GM12873 (cell line): ENCODE measurements at regions not wholly inside any gene's neighbourhood (a gene's known extent, or its start where the extent isn't known, plus 50 kb on each side); places are given as distances from the start of the nearest gene placed in this dataset.

ENCODE experiments used
- TF ChIP-seq, protein P1 (sequence below): IDR thresholded peaks from 2 replicates; pipeline ENCODE4 v1.5.1; 2012; ENCODE audit warnings: low read depth, mild to moderate bottlenecking, moderate library complexity, low read length, control low read depth; ENCODE audit not compliant: insufficient read depth; ENCODE audit errors: missing control alignments

DNA sequence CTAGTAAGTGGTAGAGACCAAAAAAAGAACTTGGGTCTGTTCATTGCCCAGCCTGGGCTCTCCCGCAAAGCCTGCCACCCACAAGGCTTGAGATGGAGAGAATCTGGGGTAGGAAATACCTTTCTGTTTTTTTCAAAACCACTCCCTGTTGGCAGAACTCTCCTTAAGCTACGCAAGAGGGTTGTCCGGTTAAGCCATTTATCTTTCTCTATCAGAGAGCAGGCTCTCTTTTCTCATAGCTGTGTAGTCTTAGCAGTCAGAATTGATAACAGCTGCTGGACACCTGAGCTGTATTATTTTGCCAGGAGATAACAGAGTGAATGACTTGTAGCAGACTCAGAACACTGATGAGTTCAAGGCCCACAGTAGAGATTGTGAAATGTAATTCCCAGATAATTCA is 1088.1 kb downstream of the TSN start:
- TF ChIP-seq, protein P1, sequence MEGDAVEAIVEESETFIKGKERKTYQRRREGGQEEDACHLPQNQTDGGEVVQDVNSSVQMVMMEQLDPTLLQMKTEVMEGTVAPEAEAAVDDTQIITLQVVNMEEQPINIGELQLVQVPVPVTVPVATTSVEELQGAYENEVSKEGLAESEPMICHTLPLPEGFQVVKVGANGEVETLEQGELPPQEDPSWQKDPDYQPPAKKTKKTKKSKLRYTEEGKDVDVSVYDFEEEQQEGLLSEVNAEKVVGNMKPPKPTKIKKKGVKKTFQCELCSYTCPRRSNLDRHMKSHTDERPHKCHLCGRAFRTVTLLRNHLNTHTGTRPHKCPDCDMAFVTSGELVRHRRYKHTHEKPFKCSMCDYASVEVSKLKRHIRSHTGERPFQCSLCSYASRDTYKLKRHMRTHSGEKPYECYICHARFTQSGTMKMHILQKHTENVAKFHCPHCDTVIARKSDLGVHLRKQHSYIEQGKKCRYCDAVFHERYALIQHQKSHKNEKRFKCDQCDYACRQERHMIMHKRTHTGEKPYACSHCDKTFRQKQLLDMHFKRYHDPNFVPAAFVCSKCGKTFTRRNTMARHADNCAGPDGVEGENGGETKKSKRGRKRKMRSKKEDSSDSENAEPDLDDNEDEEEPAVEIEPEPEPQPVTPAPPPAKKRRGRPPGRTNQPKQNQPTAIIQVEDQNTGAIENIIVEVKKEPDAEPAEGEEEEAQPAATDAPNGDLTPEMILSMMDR, result no peak

- TF ChIP-seq, protein P1, result no peak
These were observed 1095.7 kb downstream of the TSN start for GRCh38 chr2:122851161-122851560.

DNA sequence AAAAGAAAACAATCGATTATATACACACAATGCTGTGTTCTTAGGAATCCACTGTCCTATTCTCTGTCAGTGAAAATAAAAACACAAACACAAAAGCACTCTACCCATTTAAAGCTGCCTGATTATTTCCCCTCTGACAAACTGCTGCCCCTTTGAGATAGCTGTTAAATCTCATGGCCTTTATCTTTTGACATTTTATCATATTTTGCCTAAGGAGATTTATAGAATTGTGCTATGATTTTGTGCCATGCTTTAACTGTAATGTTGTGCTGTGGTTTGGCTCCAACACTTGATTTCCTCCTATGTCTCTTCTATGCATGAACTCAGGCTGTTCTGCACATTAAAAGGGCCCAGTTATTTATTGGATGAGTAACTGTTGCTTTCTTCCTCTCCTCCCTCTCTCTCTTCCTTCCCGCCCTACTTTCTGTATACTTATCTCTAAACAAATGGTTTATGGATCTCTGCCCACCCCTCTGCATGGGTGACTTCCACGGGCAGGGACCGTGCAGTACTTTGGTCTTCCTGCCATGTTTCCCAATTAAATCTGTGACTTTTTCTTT is 1096.6 kb downstream of the TSN start:
- TF ChIP-seq, protein P1, result no peak

DNA sequence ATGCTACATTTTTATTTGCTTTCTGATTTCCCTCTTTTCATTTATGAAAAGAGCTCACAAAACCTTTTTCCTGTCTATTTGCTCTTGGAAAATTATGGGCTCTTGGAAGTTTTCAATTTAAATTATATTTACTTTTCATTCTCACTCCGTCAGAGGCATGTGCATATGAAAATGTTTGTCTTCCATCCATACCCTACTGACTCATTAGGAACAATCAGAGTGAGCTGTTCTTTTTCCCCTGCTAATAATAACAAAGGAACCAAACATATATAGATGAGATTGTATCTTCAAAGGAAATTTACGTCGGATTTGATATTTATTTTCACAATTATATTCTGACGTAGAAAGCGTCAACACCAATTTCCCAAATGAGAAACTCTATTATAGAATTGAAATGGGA is 1101.2 kb downstream of the TSN start:
- TF ChIP-seq, protein P1, result no peak

DNA sequence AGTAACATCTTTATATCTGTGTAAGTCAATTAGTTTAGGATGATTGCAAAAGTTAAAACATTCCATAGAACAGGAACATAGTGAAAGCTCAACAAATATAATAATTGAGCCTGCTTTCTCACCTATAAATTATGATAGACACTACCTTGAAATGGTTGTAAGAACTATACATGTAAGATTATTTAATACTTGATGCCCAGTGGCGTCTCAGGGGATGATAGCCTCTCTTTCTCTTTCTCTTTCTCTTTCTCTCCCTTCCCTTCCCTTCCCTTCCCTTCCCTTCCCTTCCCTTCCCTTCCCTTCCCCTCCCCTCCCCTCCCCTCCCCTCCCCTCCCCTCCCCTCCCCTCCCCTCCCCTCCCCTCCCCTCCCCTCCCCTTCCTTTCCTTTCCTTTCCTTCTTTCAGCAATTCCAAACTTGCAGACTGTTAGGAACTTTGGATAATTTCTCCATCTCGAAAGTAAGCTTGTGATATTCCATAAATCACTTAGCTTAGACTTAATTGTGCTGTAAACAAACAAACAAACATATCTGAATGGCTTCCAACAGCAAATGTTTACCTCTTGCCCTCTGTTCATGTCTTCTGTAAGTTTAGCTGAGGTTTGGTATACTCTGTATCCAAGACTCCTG is 1102.7 kb downstream of the TSN start:
- TF ChIP-seq, protein P1, result no peak

DNA sequence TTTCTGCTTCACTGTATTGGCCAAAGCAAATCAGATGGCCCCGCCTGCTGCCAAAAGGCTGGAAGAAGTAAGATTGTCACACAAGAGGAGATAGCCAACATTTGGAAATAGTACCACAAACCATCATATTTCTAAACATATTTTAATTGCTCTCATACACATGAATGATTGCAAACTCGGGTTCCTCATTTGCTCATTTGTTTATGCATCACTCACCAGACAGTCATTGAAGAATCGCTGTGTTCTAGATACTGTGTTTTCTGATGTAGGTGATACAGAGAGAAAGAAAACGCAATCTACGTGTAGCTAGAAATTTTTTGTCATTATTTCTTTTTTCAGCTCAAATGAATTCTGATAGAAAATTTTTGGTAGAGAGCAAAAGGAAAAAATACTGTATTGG is 1103.4 kb downstream of the TSN start:
- TF ChIP-seq, protein P1, result no peak

- TF ChIP-seq, protein P1, result no peak
These were observed 1103.8 kb downstream of the TSN start for GRCh38 chr2:122859260-122859659.

DNA sequence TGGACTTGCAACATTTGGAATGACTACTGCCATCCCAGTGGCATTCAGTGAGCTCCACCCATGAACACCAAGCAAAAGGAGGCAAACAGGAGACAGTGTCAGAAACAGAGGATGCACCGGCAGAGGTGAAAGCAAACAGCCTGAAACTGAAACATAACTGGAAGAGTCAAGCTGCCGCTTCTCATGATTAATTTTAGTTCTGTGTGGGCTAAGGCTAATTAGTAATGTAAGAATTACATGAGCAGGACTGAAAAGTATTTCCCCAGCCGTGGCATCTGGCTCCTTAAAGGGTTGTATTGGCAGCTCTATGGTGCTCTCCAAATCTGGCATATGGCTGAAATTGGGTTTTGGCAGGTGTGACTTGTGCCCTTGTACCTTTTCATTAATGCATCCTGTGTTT is 1108.1 kb downstream of the TSN start:
- TF ChIP-seq, protein P1, result no peak
